Retinal pigment epithelial cell (primary cell): ENCODE measurements at regions not wholly inside any gene's neighbourhood (a gene's known extent, or its start where the extent isn't known, plus 50 kb on each side); places are given as distances from the start of the nearest gene placed in this dataset.

Experiments
- DNase-seq: peaks from one replicate; pipeline ENCODE4 v3.0.0-alpha.2; 2010; ENCODE audit warnings: low read depth
- H3K4me3 ChIP-seq: 2 replicates; pipeline ENCODE4 v1.5.1; 2011; ENCODE audit warnings: mild to moderate bottlenecking, low read length, control low read depth, moderate library complexity
- CTCF ChIP-seq: conservative IDR thresholded peaks from 2 replicates; pipeline ENCODE4 v1.5.1; 2011; ENCODE audit warnings: low read depth, low read length, control low read depth, inconsistent platforms

- no peak for TF ChIP-seq CTCF
- DNase-seq, result no peak
- H3K4me3 ChIP-seq, result no peak overlapping the region
Observed at GRCh38 chr20:39227416-39227815, 265.3 kb downstream of the DHX35 start.

- H3K4me3 ChIP-seq, result no peak overlapping the region
- no peak for TF ChIP-seq CTCF
- DNase-seq, result no peak
Observed at GRCh38 chr20:39225978-39226377, 263.8 kb downstream of the DHX35 start.

GRCh38 chr20:39225536-39225935 lies 263.4 kb downstream of the DHX35 start:
- no peak overlapping the region for H3K4me3 ChIP-seq
- no peak for TF ChIP-seq CTCF
- DNase-seq, result no peak

GRCh38 chr20:39222101-39222500 lies 260.0 kb downstream of the DHX35 start:
- H3K4me3 ChIP-seq, result no peak overlapping the region
- no peak for DNase-seq
- no peak for TF ChIP-seq CTCF

GRCh38 chr20:39216195-39216594 lies 254.1 kb downstream of the DHX35 start:
- TF ChIP-seq CTCF, result no peak
- DNase-seq, result no peak
- H3K4me3 ChIP-seq, result no peak overlapping the region

GRCh38 chr20:39214828-39215227 lies 252.7 kb downstream of the DHX35 start:
- DNase-seq, result no peak
- H3K4me3 ChIP-seq, result no peak overlapping the region
- TF ChIP-seq CTCF, result no peak

- TF ChIP-seq CTCF, result no peak
- H3K4me3 ChIP-seq, result no peak overlapping the region
- no peak for DNase-seq
Observed at GRCh38 chr20:39213476-39214145, 251.5 kb downstream of the DHX35 start.
